ENCODE measurements at regions not wholly inside any gene's neighbourhood (a gene's known extent, or its start where the extent isn't known, plus 50 kb on each side); places are given as distances from the start of the nearest gene placed in this dataset.

- Histone ChIP-seq H3K36me3 (ENCODE audit: control insufficient read depth, insufficient read depth, low read length) (no peaks in the 10 kb centered on the region), H3K27ac (no peak overlapping the region), H3K79me2 (no peaks in the 10 kb centered on the region), H3K9me3 (ENCODE audit: control insufficient read depth, low read length) (no peaks in the 10 kb centered on the region), H3K4me2 (ENCODE audit: low read length) (no peak overlapping the region), H3K27me3 (ENCODE audit: control insufficient read depth, insufficient read depth, low read length) (no peaks in the 10 kb centered on the region), H3K4me1 (no peaks in the 10 kb centered on the region), H2AFZ (no peak overlapping the region), H3K9ac (no peak overlapping the region), H3K4me3 (ENCODE audit: low read depth, low read length) (no peak overlapping the region)
- TF ChIP-seq CTCF (IDR thresholded peaks at IDR 0.05), result no peak
Measured at GRCh38 chr9:23557689-23558088, 268.4 kb downstream of the ELAVL2 start.

DNA sequence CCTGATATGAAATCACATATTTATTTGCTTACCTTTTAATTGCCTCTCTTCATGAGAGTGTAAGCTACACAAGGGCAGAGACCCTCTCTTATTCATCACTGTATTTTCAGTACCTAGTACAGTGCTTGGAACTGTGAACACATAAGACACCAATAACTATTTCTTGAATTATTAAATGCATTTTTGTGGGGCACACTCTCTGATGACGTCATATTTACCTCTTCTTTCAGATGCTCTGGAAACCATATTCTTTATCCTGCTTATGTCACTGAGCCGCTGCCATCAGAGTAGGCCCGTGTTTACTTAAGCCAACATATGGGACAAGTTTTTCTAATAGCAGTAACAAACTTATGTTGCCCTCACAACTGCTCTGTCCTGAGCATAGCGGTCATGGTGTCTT, 266.5 kb downstream of the ELAVL2 start:
- no peak for TF ChIP-seq CTCF (IDR thresholded peaks at IDR 0.05)
- H3K9me3 ChIP-seq (ENCODE audit: control insufficient read depth, low read length), result no peaks in the 10 kb centered on the region
- no peak overlapping the region for H3K27ac ChIP-seq
- no peak overlapping the region for H3K4me2 ChIP-seq (ENCODE audit: low read length)
- H3K4me1 ChIP-seq, result no peaks in the 10 kb centered on the region
- H3K9ac ChIP-seq, result no peak overlapping the region
- H3K4me3 ChIP-seq (ENCODE audit: low read depth, low read length), result no peak overlapping the region
- H3K27me3 ChIP-seq (ENCODE audit: control insufficient read depth, insufficient read depth, low read length), result no peaks in the 10 kb centered on the region
- no peaks in the 10 kb centered on the region for H3K36me3 ChIP-seq (ENCODE audit: control insufficient read depth, insufficient read depth, low read length)
- H2AFZ ChIP-seq, result no peak overlapping the region
- H3K79me2 ChIP-seq, result no peaks in the 10 kb centered on the region

GRCh38 chr9:23563517-23563916, 262.5 kb downstream of the ELAVL2 start:
- H3K9me3 ChIP-seq (ENCODE audit: control insufficient read depth, low read length), result no peaks in the 10 kb centered on the region
- no peak overlapping the region for H3K4me2 ChIP-seq (ENCODE audit: low read length)
- H3K36me3 ChIP-seq (ENCODE audit: control insufficient read depth, insufficient read depth, low read length), result no peaks in the 10 kb centered on the region
- no peaks in the 10 kb centered on the region for H3K4me1 ChIP-seq
- H3K4me3 ChIP-seq (ENCODE audit: low read depth, low read length), result no peak overlapping the region
- no peaks in the 10 kb centered on the region for H3K79me2 ChIP-seq
- no peak overlapping the region for H3K27ac ChIP-seq
- no peak overlapping the region for H3K9ac ChIP-seq
- H3K27me3 ChIP-seq (ENCODE audit: control insufficient read depth, insufficient read depth, low read length), result no peaks in the 10 kb centered on the region
- H2AFZ ChIP-seq, result no peak overlapping the region
- no peak for TF ChIP-seq CTCF (IDR thresholded peaks at IDR 0.05)

- Histone ChIP-seq H3K36me3 (ENCODE audit: control insufficient read depth, insufficient read depth, low read length) (no peaks in the 10 kb centered on the region), H3K79me2 (no peaks in the 10 kb centered on the region), H3K4me3 (ENCODE audit: low read depth, low read length) (no peak overlapping the region), H3K4me2 (ENCODE audit: low read length) (no peak overlapping the region), H3K9ac (no peak overlapping the region), H3K9me3 (ENCODE audit: control insufficient read depth, low read length) (no peaks in the 10 kb centered on the region), H3K27me3 (ENCODE audit: control insufficient read depth, insufficient read depth, low read length) (no peaks in the 10 kb centered on the region), H3K27ac (no peak overlapping the region), H3K4me1 (no peaks in the 10 kb centered on the region), H2AFZ (no peak overlapping the region)
- no peak for TF ChIP-seq CTCF (IDR thresholded peaks at IDR 0.05)
Measured at GRCh38 chr9:23567516-23568165, 258.4 kb downstream of the ELAVL2 start.

DNA sequence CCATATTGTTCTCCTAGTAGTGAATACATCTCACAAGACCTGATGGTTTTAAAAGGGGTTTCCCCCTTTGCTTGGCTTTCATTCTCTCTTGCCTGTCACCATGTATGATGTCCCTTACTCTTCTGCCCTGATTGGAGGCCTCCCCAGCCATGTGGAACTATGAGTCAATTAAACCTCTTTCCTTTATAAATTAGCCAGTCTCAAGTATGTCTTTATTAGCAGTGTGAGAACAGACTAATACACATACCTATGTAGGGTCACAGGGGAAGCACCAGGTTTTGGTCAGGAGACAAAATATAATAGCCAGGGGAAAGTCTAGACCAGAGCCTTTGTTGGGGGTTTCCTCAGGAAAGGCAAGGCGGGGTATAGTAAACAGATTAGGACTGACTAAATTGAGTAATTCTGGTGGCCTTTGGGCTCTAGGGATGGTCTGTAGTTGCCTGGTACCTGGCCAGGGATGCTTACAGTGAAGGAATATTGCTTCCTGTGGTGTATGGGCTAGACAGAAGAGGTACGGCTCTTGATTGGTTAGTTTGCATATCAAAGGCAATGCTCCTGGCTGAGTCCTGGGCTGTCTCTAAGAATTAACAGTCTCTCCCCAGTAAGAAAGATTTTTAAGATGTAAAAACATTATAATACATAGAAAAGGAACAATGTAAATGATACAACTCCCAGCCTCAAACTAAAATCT, 254.5 kb downstream of the ELAVL2 start:
- no peak overlapping the region for H3K4me3 ChIP-seq (ENCODE audit: low read depth, low read length)
- no peak overlapping the region for H3K4me2 ChIP-seq (ENCODE audit: low read length)
- TF ChIP-seq CTCF (IDR thresholded peaks at IDR 0.05), result no peak
- no peaks in the 10 kb centered on the region for H3K36me3 ChIP-seq (ENCODE audit: control insufficient read depth, insufficient read depth, low read length)
- H3K79me2 ChIP-seq, result no peaks in the 10 kb centered on the region
- H2AFZ ChIP-seq, result no peak overlapping the region
- no peaks in the 10 kb centered on the region for H3K4me1 ChIP-seq
- no peaks in the 10 kb centered on the region for H3K27me3 ChIP-seq (ENCODE audit: control insufficient read depth, insufficient read depth, low read length)
- no peak overlapping the region for H3K9ac ChIP-seq
- no peak overlapping the region for H3K27ac ChIP-seq
- no peaks in the 10 kb centered on the region for H3K9me3 ChIP-seq (ENCODE audit: control insufficient read depth, low read length)

Data from parathyroid adenoma (tissue), 2 donors.